Transverse colon (tissue), 3 donors: ENCODE measurements at regions not wholly inside any gene's neighbourhood (a gene's known extent, or its start where the extent isn't known, plus 50 kb on each side); places are given as distances from the start of the nearest gene placed in this dataset.

ENCODE experiments used
- CTCF ChIP-seq, 5 experiments: fragments of 200-600 bp in 3 of 5; fragments of 450-650 bp in 2 of 5; sonication (generic) in 3 of 5; IDR thresholded peaks; 1 replicate in 2 of 5; 2 replicates in 3 of 5; pipeline ENCODE4 v1.5.1; 2016 to 2017; ENCODE audit warnings: antibody characterized with exemption in 5 of 5, inconsistent platforms in 3 of 5, mild to moderate bottlenecking in 2 of 5, moderate library complexity in 1 of 5
- POLR2A ChIP-seq: fragments of 450-650 bp; IDR thresholded peaks from one replicate; pipeline ENCODE4 v1.6.1; 2016; ENCODE audit warnings: antibody characterized with exemption, mild to moderate bottlenecking, moderate library complexity

- TF ChIP-seq CTCF (IDR thresholded peaks at IDR 0.05) (no peak), POLR2A (no peak)
These were observed 96.4 kb downstream of the SYNE3 start for GRCh38 chr14:95420060-95420459.
